Epithelial cell of esophagus (primary cell): ENCODE measurements at regions not wholly inside any gene's neighbourhood (a gene's known extent, or its start where the extent isn't known, plus 50 kb on each side); places are given as distances from the start of the nearest gene placed in this dataset.
"Not testable (repeated sequence)": the region's sequence is repeated elsewhere in the genome, so short reads cannot be mapped to it uniquely, and the experiment has no call there.

Experiments
- DNase-seq: peaks from one replicate; pipeline ENCODE4 v3.0.0; 2010; ENCODE audit warnings: low read depth
- H3K4me3 ChIP-seq: 2 replicates; pipeline ENCODE4 v1.5.1; 2011; ENCODE audit warnings: mild to moderate bottlenecking, low read length, control low read depth
- CTCF ChIP-seq: IDR thresholded peaks from 2 replicates; pipeline ENCODE4 v1.5.1; 2011; ENCODE audit warnings: low read depth, mild to moderate bottlenecking, low read length, control low read depth, inconsistent platforms; ENCODE audit not compliant: insufficient read depth; ENCODE audit errors: missing control alignments

- no peak overlapping the region for H3K4me3 ChIP-seq
- DNase-seq, result peak; percentile 51
- no peak for TF ChIP-seq CTCF
Measured at GRCh38 chr9:115810166-115810565, 343.4 kb upstream of the PAPPA start.

- no peak for DNase-seq
- TF ChIP-seq CTCF, result no peak
- H3K4me3 ChIP-seq, result no peak overlapping the region
Measured at GRCh38 chr9:115814081-115814480, 339.5 kb upstream of the PAPPA start.

- no peak overlapping the region for H3K4me3 ChIP-seq
- TF ChIP-seq CTCF, result no peak
- no peak for DNase-seq
Measured at GRCh38 chr9:115815786-115816185, 337.8 kb upstream of the PAPPA start.

GRCh38 chr9:115818651-115819050, 334.9 kb upstream of the PAPPA start:
- DNase-seq, H3K4me3 ChIP-seq: not testable (repeated sequence)

GRCh38 chr9:115832031-115832430, 321.6 kb upstream of the PAPPA start:
- DNase-seq, result no peak
- no peak for TF ChIP-seq CTCF
- H3K4me3 ChIP-seq, result no peak overlapping the region

- no peak overlapping the region for H3K4me3 ChIP-seq
- no peak for DNase-seq
- TF ChIP-seq CTCF, result no peak
Measured at GRCh38 chr9:115837618-115838017, 316.0 kb upstream of the PAPPA start.

- no peak for TF ChIP-seq CTCF
- H3K4me3 ChIP-seq, result no peak overlapping the region
- DNase-seq, result no peak
Measured at GRCh38 chr9:115838417-115838816, 315.2 kb upstream of the PAPPA start.

GRCh38 chr9:115844433-115844832, 309.2 kb upstream of the PAPPA start:
- DNase-seq, H3K4me3 ChIP-seq: not testable (repeated sequence)
